DOHH2 (cell line): ENCODE measurements at regions not wholly inside any gene's neighbourhood (a gene's known extent, or its start where the extent isn't known, plus 50 kb on each side); places are given as distances from the start of the nearest gene placed in this dataset.

Source experiments
- H3F3A ChIP-seq: fragments of 200-600 bp; sonication (generic), shearing (Covaris generic); 2 replicates; pipeline ENCODE4 v1.6.0; 2016; ENCODE audit warnings: antibody characterized with exemption, mild to moderate bottlenecking; ENCODE audit not compliant: control insufficient read depth, insufficient read depth
- H3K27ac ChIP-seq: fragments of 200-600 bp; sonication (generic); 2 replicates; pipeline ENCODE4 v1.5.1; 2014; ENCODE audit warnings: low read depth, mild to moderate bottlenecking, low read length, moderate library complexity
- H3K27me3 ChIP-seq: fragments of 200-600 bp; sonication (generic); 2 replicates; pipeline ENCODE4 v1.6.1; 2014; ENCODE audit warnings: mild to moderate bottlenecking, low read length, mixed read lengths; ENCODE audit not compliant: control insufficient read depth
- H3K36me3 ChIP-seq: fragments of 200-600 bp; sonication (generic); 2 replicates; pipeline ENCODE4 v1.6.1; 2014; ENCODE audit warnings: mild to moderate bottlenecking, low read length, moderate library complexity, mixed read lengths; ENCODE audit not compliant: control insufficient read depth
- H3K4me1 ChIP-seq: fragments of 200-600 bp; sonication (generic); 2 replicates; pipeline ENCODE4 v1.6.1; 2014; ENCODE audit warnings: mild to moderate bottlenecking, low read length, mixed read lengths; ENCODE audit not compliant: control insufficient read depth
- H3K4me2 ChIP-seq: fragments of 200-600 bp; sonication (generic); 2 replicates; pipeline ENCODE4 v1.6.0; 2014; ENCODE audit warnings: mild to moderate bottlenecking, low read length, moderate library complexity
- H3K4me3 ChIP-seq: fragments of 200-600 bp; sonication (generic); 2 replicates; pipeline ENCODE4 v1.5.1; 2014; ENCODE audit warnings: mild to moderate bottlenecking, low read length, mixed read lengths
- H3K79me2 ChIP-seq: fragments of 200-600 bp; sonication (generic); 2 replicates; pipeline ENCODE4 v1.6.1; 2014; ENCODE audit warnings: mild to moderate bottlenecking, low read length, mixed read lengths; ENCODE audit not compliant: control insufficient read depth
- H3K9me2 ChIP-seq: fragments of 200-600 bp; sonication (generic); replicated peaks from 2 replicates; pipeline ENCODE4 v1.6.1; 2014; ENCODE audit warnings: mild to moderate bottlenecking, low read length, mixed read lengths; ENCODE audit not compliant: control insufficient read depth
- H3K9me3 ChIP-seq: fragments of 200-600 bp; sonication (generic); 2 replicates; pipeline ENCODE4 v1.6.1; 2014; ENCODE audit warnings: antibody characterized with exemption, low read length, mixed read lengths; ENCODE audit not compliant: control insufficient read depth, insufficient read depth
- H4K20me1 ChIP-seq: fragments of 200-600 bp; sonication (generic); 2 replicates; pipeline ENCODE4 v1.6.0; 2014; ENCODE audit warnings: low read depth, mild to moderate bottlenecking, antibody characterized with exemption, low read length, moderate library complexity; ENCODE audit not compliant: control insufficient read depth, insufficient read depth
- EZH2phosphoT487 ChIP-seq: fragments of 200-600 bp; sonication (generic); IDR thresholded peaks from 2 replicates; pipeline ENCODE4 v1.6.1; 2017; ENCODE audit warnings: borderline replicate concordance, mild to moderate bottlenecking, antibody characterized with exemption, low read length, moderate library complexity, mixed read lengths
- TF ChIP-seq, protein P1 (sequence below): fragments of 200-600 bp; sonication (generic); IDR thresholded peaks from one replicate; pipeline ENCODE4 v1.5.1; 2014; ENCODE audit warnings: antibody characterized with exemption, mild to moderate bottlenecking, low read depth, low read length; ENCODE audit not compliant: poor library complexity, severe bottlenecking

- peaks cover 14% of the 10 kb centered on the region for H3K27me3 ChIP-seq
- no peaks in the 10 kb centered on the region for H4K20me1 ChIP-seq
- H3F3A ChIP-seq: no peaks in the 10 kb centered on the region
- no peaks in the 10 kb centered on the region for H3K79me2 ChIP-seq
- H3K4me1 ChIP-seq: peaks cover 5% of the 10 kb centered on the region
- no peaks in the 10 kb centered on the region for H3K9me2 ChIP-seq
- H3K36me3 ChIP-seq: no peaks in the 10 kb centered on the region
- no peak overlapping the region for H3K4me3 ChIP-seq
- no peak overlapping the region for H3K27ac ChIP-seq
- TF ChIP-seq EZH2phosphoT487: no peak
- TF ChIP-seq, protein P1, sequence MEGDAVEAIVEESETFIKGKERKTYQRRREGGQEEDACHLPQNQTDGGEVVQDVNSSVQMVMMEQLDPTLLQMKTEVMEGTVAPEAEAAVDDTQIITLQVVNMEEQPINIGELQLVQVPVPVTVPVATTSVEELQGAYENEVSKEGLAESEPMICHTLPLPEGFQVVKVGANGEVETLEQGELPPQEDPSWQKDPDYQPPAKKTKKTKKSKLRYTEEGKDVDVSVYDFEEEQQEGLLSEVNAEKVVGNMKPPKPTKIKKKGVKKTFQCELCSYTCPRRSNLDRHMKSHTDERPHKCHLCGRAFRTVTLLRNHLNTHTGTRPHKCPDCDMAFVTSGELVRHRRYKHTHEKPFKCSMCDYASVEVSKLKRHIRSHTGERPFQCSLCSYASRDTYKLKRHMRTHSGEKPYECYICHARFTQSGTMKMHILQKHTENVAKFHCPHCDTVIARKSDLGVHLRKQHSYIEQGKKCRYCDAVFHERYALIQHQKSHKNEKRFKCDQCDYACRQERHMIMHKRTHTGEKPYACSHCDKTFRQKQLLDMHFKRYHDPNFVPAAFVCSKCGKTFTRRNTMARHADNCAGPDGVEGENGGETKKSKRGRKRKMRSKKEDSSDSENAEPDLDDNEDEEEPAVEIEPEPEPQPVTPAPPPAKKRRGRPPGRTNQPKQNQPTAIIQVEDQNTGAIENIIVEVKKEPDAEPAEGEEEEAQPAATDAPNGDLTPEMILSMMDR: no peak
- H3K4me2 ChIP-seq: no peak overlapping the region
- no peaks in the 10 kb centered on the region for H3K9me3 ChIP-seq
These were observed 102.4 kb upstream of the HAND1 start for GRCh38 chr5:154580422-154580821.

DNA sequence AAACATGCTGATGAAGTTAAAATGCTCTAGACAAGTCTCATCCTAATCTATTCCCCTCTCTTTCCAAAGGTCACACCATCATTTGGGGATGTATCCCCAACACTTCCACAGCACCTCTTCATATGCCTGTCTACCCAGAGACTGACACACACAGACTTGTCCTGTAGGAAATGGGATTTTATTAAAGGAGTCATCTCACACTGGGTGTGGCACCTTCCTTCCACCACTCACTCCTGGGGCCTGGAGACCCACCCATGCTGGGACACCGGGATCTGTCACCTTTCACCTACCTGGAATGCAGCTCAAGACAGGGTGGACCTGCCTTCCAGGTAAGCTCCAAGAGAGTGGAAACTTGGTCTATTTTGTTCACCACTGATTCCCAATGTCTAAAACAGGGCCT is 99.4 kb upstream of the HAND1 start:
- Histone ChIP-seq H3K9me2 (no peaks in the 10 kb centered on the region), H3K27ac (no peak overlapping the region), H3K27me3 (peaks cover 16% of the 10 kb centered on the region), H4K20me1 (no peaks in the 10 kb centered on the region), H3K4me3 (no peak overlapping the region), H3K4me1 (peaks cover 5% of the 10 kb centered on the region), H3K4me2 (no peak overlapping the region), H3K9me3 (no peaks in the 10 kb centered on the region), H3K79me2 (no peaks in the 10 kb centered on the region), H3K36me3 (no peaks in the 10 kb centered on the region), H3F3A (no peaks in the 10 kb centered on the region)
- TF ChIP-seq, protein P1: no peak

DNA sequence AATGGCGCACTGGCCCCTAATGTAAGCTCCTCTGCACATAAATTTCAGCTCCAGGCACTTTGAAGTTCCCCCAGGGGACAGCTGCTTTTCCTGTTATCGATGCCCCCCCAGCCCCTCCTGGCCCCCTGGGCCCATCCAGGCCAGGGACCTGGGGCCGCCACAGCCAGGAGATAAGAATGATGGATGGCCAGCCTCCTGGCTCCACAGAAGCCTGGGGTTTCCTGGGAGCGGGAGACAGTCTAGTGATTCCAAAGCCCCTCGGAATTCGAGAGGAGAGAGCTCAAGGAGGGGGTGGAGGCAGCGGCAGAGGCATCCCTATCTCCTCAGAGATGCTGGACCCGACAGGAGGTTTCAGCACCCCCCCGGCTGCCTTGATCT is 98.4 kb upstream of the HAND1 start:
- Histone ChIP-seq H3K4me2 (no peak overlapping the region), H3K9me3 (no peaks in the 10 kb centered on the region), H3K9me2 (no peaks in the 10 kb centered on the region), H3F3A (no peaks in the 10 kb centered on the region), H3K79me2 (no peaks in the 10 kb centered on the region), H3K27ac (no peak overlapping the region), H3K4me1 (peaks cover 5% of the 10 kb centered on the region), H3K27me3 (peaks cover 13% of the 10 kb centered on the region), H4K20me1 (no peaks in the 10 kb centered on the region), H3K4me3 (no peak overlapping the region), H3K36me3 (no peaks in the 10 kb centered on the region)
- no peak for TF ChIP-seq EZH2phosphoT487
- TF ChIP-seq, protein P1: no peak
